ENCODE measurements at regions not wholly inside any gene's neighbourhood (a gene's known extent, or its start where the extent isn't known, plus 50 kb on each side); places are given as distances from the start of the nearest gene placed in this dataset.

DNA sequence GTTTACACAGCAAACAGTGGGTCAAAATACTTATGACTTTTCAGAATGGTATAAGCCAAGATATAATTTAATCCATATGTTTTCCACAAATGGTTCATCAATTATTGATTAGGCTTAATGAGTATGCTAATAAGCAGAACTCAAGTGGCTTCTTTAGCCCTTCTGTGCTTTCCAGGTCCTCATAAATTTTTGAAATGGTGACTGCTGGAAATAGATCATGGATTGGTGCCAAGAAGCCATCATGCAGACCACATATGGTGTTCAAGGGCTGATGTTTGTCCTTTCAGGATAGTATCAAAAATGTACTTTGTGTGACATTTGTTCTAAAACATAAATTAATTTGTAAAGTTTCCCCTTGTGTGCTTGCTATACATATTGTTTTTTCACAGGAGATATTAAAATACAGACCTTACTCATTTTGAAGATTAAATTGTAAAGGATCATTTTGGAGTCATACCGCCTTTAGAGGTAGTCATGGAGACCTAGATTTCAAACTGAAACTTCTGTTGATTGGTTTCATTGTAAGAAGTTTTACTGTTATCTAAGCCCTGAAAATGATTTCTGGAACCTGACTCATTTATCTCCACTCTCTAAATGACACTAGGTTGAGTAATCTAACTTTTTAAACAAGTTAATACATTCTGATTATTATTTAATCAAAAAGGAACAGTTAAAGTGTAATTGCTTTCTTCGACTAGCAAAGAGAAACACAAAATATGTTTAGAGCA lies 507.9 kb downstream of the PLA2G4A start:
- FAIRE-seq: no peak
- TF ChIP-seq TAF1 (IDR thresholded peaks at IDR 0.05; ENCODE audit: borderline replicate concordance, low read depth, low read length) (no peak), POLR2A (IDR thresholded peaks at IDR 0.05; ENCODE audit: low read depth, low read length) (no peak), POLR2AphosphoS5 (IDR thresholded peaks at IDR 0.05; ENCODE audit: low read depth, low read length) (no peak)
- DNase-seq (ENCODE audit: insufficient read length): no peak

DNA sequence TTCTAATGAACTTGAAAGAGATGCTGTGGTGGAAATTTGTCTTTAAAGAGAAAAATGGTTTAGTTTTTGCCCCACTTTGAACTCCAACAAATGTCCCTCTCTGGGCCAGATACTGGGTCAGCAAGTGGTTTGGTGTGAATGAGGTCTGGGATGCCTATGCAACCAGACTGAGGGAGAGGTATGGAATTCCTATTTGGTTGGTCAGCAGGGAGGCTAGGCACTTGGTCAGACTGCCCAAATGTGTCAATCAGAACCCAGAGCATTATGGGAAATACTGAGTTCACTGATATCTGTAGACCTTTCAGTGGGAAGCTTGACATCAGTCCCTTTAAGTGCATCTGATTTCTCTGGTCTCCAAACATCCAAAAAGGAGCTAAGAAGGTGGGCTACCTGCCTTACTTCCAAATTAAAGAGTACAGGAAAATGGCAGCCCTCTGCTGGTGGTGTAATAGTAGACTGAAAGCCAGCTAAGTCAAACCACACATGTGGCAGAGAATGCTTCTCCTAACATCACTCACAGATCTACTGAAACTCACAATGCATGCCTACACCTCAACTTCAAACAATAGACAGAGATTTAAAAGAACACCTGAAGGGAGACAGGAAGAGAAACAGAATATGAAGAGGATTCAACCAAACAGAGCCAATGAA lies 510.1 kb downstream of the PLA2G4A start:
- FAIRE-seq (no peak), DNase-seq (ENCODE audit: insufficient read length) (no peak)
- no peak for TF ChIP-seq POLR2A (IDR thresholded peaks at IDR 0.05; ENCODE audit: low read depth, low read length)

DNA sequence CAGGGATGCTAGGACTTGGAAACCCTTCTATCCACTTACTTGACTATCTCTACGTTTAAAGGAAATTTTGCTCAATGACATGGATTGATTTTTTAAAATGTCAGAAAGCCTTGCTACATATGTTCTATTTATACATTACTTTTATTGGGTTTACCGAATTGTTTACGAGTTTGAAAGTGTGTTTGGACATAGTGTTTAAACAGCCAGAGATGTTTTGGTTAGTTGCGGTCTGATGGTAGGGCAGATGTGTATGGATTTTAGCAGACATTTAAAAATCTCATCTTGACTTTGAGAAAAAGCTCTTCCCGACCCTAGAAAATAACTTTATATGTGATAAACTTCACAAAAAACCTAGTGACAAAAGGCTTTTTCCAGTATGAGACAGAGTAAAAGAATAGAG lies 513.7 kb downstream of the PLA2G4A start:
- no peak for DNase-seq (ENCODE audit: insufficient read length)
- TF ChIP-seq POLR2AphosphoS5 (IDR thresholded peaks at IDR 0.05; ENCODE audit: low read depth, low read length) (no peak), TAF1 (IDR thresholded peaks at IDR 0.05; ENCODE audit: borderline replicate concordance, low read depth, low read length) (no peak)
- no peak for FAIRE-seq

DNA sequence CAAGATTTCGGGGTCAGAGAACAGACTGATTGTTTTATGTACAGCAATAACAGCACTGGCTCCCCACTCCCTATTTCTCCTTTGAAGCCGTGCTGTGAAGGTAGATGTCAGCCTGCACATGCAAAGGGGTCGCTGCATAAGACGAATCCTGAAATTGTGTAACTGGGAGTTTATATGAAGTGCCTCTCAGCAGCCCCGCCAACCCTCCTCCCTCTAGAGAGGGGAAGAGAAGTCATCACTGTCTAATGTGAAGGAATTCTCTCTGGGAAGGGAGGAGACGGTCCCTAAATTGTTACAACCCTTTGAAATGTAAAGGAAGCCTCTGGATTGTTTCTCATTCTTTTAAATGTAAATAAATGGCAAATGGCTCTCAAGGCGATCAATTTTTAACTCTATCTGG lies 545.3 kb downstream of the PLA2G4A start:
- TF ChIP-seq POLR2A (IDR thresholded peaks at IDR 0.05; ENCODE audit: low read depth, low read length): no peak
- no peak for TF ChIP-seq TAF1 (IDR thresholded peaks at IDR 0.05; ENCODE audit: borderline replicate concordance, low read depth, low read length)
- no peak for TF ChIP-seq POLR2AphosphoS5 (IDR thresholded peaks at IDR 0.05; ENCODE audit: low read depth, low read length)
- no peak for DNase-seq (ENCODE audit: insufficient read length)

DNA sequence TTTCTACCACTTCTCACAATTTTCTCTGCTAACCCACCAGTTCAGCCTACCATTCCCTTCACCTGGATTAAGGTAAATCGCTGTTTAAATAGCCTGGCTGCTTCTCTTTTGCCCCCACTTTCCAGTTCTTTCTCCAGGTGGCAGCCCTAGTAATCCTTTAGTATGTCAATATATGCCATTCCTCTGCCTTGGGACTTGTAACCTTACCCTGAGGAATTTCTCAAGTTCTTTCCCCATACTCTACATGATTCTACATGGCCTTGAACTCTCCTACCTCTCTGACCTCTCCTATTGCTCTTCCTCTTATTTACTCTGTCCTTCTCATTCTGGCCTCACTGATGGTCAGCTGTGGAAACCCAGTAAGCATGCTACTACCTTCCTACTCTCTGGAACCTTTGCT lies 546.0 kb downstream of the PLA2G4A start:
- DNase-seq (ENCODE audit: insufficient read length) (no peak), FAIRE-seq (no peak)
- TF ChIP-seq POLR2AphosphoS5 (IDR thresholded peaks at IDR 0.05; ENCODE audit: low read depth, low read length): no peak
- no peak for TF ChIP-seq POLR2A (IDR thresholded peaks at IDR 0.05; ENCODE audit: low read depth, low read length)
- no peak for TF ChIP-seq TAF1 (IDR thresholded peaks at IDR 0.05; ENCODE audit: borderline replicate concordance, low read depth, low read length)

More for the DNA sequence above, 545.3 kb downstream of the PLA2G4A start:
- FAIRE-seq: no peak

DNA sequence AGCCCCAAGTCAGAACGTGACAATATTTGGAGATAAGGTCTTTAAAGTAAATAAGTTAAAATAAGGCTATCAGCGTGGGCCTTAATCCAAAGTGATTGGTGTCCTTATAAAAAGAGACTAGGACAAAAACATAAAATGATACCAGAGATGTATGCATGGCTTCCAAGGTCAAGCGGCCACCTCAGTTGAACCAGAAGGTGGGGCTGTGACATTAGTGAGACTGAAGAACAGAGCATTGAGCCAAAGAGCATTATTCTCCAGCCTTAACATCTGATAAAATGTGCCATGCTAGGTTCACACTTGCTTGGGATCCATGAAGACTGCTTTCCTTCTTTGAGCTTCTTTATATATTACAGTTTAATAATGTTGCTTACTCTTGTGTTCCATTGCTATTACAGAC lies 554.6 kb downstream of the PLA2G4A start:
- DNase-seq (ENCODE audit: insufficient read length) (no peak), FAIRE-seq (no peak)
- TF ChIP-seq TAF1 (IDR thresholded peaks at IDR 0.05; ENCODE audit: borderline replicate concordance, low read depth, low read length) (no peak), POLR2AphosphoS5 (IDR thresholded peaks at IDR 0.05; ENCODE audit: low read depth, low read length) (no peak), POLR2A (IDR thresholded peaks at IDR 0.05; ENCODE audit: low read depth, low read length) (no peak)

DNA sequence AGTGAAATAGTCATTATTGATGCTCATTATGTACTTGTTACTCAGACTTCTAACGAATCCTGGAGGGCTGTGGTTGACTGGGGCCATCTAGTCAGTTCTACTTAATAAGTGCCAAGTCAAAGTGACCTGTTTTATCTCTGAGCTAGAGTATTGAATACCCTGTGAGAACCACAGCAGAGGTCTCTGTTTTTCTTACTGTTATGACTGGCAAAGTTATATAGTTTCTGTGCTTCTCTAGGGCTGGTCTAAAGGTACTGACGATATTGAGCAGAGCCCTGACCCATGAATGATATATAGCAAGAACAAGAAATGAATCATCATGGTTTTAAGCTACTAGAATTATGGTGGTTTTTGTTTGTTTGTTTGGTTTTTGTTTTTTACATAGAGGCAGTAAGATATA lies 555.8 kb downstream of the PLA2G4A start:
- TF ChIP-seq TAF1 (IDR thresholded peaks at IDR 0.05; ENCODE audit: borderline replicate concordance, low read depth, low read length): no peak
- TF ChIP-seq POLR2A (IDR thresholded peaks at IDR 0.05; ENCODE audit: low read depth, low read length): no peak
- TF ChIP-seq POLR2AphosphoS5 (IDR thresholded peaks at IDR 0.05; ENCODE audit: low read depth, low read length): no peak
- no peak for DNase-seq (ENCODE audit: insufficient read length)
- no peak for FAIRE-seq

DNA sequence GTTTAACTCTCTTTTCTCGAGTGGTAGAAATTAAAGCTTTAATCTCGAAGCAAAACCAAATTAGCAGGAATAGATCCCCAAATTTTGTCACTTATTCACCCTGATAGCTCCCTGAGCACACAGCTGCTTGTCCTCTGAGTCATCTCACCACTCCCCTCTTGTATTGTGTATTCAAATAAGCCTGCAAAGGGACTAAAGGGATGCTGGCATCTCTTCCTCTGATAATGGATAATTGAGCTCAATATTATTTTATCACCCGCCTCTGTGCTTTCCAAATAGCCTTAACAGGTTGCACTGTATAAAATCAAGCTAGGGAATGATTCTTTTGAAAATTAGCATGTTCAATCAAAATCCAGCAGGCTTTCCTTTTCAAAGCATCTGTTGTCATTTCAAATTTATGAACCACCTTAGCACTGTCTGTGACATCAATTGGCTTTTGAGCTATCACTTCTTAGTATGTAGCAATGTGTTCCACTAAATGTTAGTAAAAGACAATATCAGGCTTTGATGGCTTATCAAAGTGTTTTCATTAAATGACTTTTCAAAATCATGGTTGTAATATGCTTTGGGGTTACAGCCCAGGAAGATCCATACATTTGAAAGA lies 561.6 kb downstream of the PLA2G4A start:
- TF ChIP-seq POLR2A (IDR thresholded peaks at IDR 0.05; ENCODE audit: low read depth, low read length) (no peak), POLR2AphosphoS5 (IDR thresholded peaks at IDR 0.05; ENCODE audit: low read depth, low read length) (no peak), TAF1 (IDR thresholded peaks at IDR 0.05; ENCODE audit: borderline replicate concordance, low read depth, low read length) (no peak)
- no peak for FAIRE-seq
- DNase-seq (ENCODE audit: insufficient read length): no peak

DNA sequence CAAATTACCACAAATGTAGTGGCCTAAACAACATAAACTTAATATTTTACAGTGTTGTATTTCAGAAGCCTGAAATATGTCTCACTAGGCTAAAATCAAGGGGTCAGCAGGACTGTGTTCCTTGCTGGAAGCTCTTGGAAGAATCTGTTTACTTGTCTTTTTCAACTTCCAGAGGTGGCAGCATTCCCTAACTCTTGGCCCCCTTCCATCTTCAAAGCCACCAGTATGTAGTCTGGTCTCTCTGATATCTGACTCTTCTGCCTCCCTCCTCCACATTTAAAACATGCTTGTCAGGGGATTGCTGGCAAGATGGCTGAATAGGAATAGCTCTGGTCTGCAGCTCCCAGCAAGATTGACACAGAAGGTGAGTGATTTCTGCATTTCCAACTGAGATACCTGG lies 567.5 kb downstream of the PLA2G4A start:
- FAIRE-seq (no peak), DNase-seq (ENCODE audit: insufficient read length) (no peak)
- TF ChIP-seq POLR2A (IDR thresholded peaks at IDR 0.05; ENCODE audit: low read depth, low read length) (no peak), TAF1 (IDR thresholded peaks at IDR 0.05; ENCODE audit: borderline replicate concordance, low read depth, low read length) (no peak), POLR2AphosphoS5 (IDR thresholded peaks at IDR 0.05; ENCODE audit: low read depth, low read length) (no peak)

DNA sequence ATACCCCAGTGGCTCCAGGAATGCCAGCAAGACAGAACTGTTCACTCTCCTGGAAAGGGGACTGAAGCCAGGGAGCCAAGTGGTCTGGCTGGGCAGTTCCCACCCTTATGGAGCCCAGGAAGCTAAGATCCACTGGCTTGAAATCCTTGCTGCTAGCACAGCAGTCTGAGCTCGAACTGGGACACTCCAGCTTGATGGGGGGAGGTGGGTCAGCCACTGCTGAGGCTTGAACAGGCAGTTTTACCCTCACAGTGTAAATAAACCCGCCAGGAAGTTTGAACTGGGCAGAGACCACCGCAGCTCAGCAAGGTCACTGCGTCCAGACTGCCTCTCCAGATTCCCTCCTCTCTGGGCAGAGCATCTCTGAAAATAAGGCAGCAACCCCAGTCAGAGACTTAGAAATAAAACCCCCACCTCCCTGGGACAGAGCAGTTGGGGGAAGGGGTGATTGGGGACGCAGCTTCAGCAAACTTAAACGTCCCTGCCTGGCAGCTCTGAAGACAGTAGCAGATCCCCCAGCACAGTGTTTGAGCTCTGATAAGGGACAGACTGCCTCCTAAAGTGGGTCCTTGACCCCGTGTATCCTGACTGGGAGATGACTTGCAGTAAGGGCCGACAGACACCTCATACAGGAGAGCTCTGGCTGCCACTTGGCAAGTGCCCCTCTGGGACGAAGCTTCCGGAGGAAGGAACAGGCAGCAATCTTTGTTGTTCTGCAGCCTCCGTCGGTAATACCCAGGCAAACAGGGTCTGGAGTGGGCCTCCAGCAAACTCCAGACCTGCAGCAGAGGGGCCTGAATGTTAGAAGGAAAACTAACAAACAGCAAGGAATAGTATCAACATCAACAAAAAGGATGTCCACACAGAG lies 568.4 kb downstream of the PLA2G4A start:
- no peak for FAIRE-seq
- DNase-seq (ENCODE audit: insufficient read length): no peak
- TF ChIP-seq POLR2A (IDR thresholded peaks at IDR 0.05; ENCODE audit: low read depth, low read length) (no peak), POLR2AphosphoS5 (IDR thresholded peaks at IDR 0.05; ENCODE audit: low read depth, low read length) (no peak), TAF1 (IDR thresholded peaks at IDR 0.05; ENCODE audit: borderline replicate concordance, low read depth, low read length) (no peak)

DNA sequence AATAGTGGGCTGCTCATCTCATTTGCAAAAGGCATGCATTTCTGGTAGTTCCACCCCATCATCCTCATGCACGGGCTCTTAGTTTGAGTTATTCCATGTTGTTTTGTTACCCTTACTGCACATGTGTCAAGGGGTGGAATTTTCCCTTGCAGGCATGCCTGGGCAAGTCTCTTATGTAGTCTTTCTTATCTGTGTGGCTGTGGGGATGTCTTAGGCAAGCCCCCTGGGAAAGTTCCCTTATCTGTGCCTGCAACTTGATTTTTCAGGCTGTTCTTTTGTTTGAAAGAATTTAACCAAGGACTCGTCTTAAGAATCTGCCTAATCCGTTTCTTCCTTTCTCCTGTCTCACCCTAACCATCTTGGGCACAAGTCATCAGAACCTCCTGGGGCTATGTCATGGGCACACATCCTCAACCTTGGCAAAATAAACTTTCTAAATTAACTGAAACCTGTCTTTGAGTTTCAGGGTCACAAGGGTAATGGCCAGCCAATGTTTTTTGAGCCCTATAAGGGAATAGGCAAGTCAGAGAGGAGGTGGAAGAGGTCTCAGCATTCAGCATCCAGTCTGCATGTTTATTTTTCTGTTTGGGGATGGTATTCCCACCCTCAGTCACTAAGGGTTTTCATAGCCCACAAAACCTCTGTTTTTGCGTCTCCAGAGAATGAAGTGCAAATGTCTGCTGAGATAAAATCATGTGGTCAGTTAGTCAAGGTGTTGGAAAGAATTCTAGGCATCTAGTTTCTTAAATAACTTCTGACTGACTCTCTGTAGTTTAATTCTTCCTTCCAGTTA lies 579.7 kb downstream of the PLA2G4A start:
- DNase-seq (ENCODE audit: insufficient read length) (no peak), FAIRE-seq (no peak)
- TF ChIP-seq POLR2A (IDR thresholded peaks at IDR 0.05; ENCODE audit: low read depth, low read length) (no peak; the same call in 1 of the 2 replicates), TAF1 (IDR thresholded peaks at IDR 0.05; ENCODE audit: borderline replicate concordance, low read depth, low read length) (no peak), POLR2AphosphoS5 (IDR thresholded peaks at IDR 0.05; ENCODE audit: low read depth, low read length) (no peak)

Data from GM12892 (cell line).